ENCODE measurements at regions not wholly inside any gene's neighbourhood (a gene's known extent, or its start where the extent isn't known, plus 50 kb on each side); places are given as distances from the start of the nearest gene placed in this dataset.
A peak's percentile ranks its signal among the peaks of the same experiment; 100 is the strongest.

DNA sequence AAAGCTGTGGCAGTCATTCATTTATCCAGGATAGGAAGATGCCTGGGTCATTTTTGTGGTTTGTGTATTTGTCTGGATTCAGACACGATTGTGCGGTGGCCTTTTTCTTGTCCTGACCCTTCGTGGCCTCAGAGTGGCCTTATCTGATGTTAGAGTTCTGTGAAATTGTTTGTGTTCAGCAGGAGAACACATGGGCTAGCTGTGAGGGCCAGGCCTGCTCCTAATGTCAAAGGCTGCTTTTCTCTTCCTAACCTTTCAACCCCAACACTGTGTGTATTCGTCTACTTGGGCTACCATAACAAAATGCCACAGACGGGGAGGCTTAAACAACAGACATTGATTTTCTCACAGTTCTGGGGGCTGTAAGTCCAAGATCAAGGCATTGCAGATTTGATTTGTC lies 321.8 kb downstream of the CD83 start:
- no peaks in the 10 kb centered on the region for H3K9me2 ChIP-seq (replicated peaks; ENCODE audit: insufficient read depth)
- TF ChIP-seq EZH2phosphoT487 (IDR thresholded peaks at IDR 0.05; ENCODE audit: low read depth, severe bottlenecking, unreplicated experiment) = no peak
- TF ChIP-seq, protein P1, sequence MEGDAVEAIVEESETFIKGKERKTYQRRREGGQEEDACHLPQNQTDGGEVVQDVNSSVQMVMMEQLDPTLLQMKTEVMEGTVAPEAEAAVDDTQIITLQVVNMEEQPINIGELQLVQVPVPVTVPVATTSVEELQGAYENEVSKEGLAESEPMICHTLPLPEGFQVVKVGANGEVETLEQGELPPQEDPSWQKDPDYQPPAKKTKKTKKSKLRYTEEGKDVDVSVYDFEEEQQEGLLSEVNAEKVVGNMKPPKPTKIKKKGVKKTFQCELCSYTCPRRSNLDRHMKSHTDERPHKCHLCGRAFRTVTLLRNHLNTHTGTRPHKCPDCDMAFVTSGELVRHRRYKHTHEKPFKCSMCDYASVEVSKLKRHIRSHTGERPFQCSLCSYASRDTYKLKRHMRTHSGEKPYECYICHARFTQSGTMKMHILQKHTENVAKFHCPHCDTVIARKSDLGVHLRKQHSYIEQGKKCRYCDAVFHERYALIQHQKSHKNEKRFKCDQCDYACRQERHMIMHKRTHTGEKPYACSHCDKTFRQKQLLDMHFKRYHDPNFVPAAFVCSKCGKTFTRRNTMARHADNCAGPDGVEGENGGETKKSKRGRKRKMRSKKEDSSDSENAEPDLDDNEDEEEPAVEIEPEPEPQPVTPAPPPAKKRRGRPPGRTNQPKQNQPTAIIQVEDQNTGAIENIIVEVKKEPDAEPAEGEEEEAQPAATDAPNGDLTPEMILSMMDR (IDR thresholded peaks at IDR 0.05; ENCODE audit: poor library complexity) = no peak
- no peak for TF ChIP-seq EZH2 (IDR thresholded peaks at IDR 0.05; ENCODE audit: borderline replicate concordance)

DNA sequence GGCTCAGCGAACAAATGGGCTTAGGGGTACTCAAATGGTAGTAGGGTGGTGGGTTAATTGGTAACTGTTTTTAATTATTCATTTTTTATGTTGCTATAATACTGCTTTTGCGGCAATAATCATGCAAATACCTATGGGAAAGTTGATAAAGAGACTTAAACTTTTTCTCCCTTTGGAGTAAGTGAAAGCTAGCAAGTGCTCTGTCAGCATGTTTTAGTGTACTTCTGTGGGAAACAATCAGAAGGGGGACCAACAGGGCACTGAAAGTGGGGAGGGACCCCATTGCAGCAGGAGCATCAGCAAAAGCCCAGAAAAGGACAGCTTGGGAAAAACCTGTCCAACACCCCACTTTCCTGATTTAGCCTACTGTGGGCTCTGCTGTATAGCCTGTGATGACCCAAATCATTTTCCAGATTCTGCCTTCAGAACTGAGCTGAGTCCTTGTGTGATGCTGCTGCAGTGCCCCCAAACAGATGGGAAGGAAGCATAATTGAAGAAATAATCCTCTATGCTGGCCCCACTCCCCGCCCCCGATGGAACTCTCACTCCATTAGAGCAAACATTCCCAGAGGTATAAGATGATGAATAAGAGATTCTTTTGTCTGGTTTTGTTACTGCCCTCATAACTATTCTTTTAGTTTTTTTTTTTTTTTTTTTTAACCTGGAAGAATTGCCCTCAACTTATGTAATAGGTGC lies 322.8 kb downstream of the CD83 start:
- no peak for DNase-seq (ENCODE audit: low spot score)
- no peaks in the 10 kb centered on the region for H3K9me2 ChIP-seq (replicated peaks; ENCODE audit: insufficient read depth)
- H3K4me3 ChIP-seq = no peak overlapping the region
- no peak overlapping the region for H3K4me2 ChIP-seq
- peaks cover 8% of the 10 kb centered on the region for H3K4me1 ChIP-seq (ENCODE audit: insufficient read depth)
- H3K79me2 ChIP-seq = no peaks in the 10 kb centered on the region
- no peak overlapping the region for H2AFZ ChIP-seq
- no peaks in the 10 kb centered on the region for H3K36me3 ChIP-seq (replicated peaks; ENCODE audit: insufficient read depth, low read depth)
- TF ChIP-seq EZH2 (IDR thresholded peaks at IDR 0.05; ENCODE audit: borderline replicate concordance) (no peak), EZH2phosphoT487 (IDR thresholded peaks at IDR 0.05; ENCODE audit: low read depth, severe bottlenecking, unreplicated experiment) (no peak)
- TF ChIP-seq, protein P1 (IDR thresholded peaks at IDR 0.05; ENCODE audit: poor library complexity) = no peak
- WGBS (ENCODE audit: low lambda C conversion rate, missing lambda C conversion rate) = 77% methylated on average over 4 of the region's 4 CpGs
- no peaks in the 10 kb centered on the region for H4K20me1 ChIP-seq (ENCODE audit: insufficient read depth, poor library complexity, severe bottlenecking)
- H3K27me3 ChIP-seq = no peaks in the 10 kb centered on the region
- H3K9me3 ChIP-seq (ENCODE audit: low read depth) = no peaks in the 10 kb centered on the region
- no peak overlapping the region for H3K27ac ChIP-seq

More for the DNA sequence above, 321.8 kb downstream of the CD83 start:
- no peak overlapping the region for H3K27ac ChIP-seq
- peaks cover 8% of the 10 kb centered on the region for H3K4me1 ChIP-seq (ENCODE audit: insufficient read depth)
- H2AFZ ChIP-seq = no peak overlapping the region
- no peaks in the 10 kb centered on the region for H3K9me3 ChIP-seq (ENCODE audit: low read depth)
- H3K79me2 ChIP-seq = no peaks in the 10 kb centered on the region
- H4K20me1 ChIP-seq (ENCODE audit: insufficient read depth, poor library complexity, severe bottlenecking) = no peaks in the 10 kb centered on the region
- H3K4me2 ChIP-seq = no peak overlapping the region
- H3K4me3 ChIP-seq = no peak overlapping the region
- DNase-seq (ENCODE audit: low spot score) = no peak
- H3K36me3 ChIP-seq (replicated peaks; ENCODE audit: insufficient read depth, low read depth) = no peaks in the 10 kb centered on the region
- WGBS (ENCODE audit: low lambda C conversion rate, missing lambda C conversion rate) = 85% methylated on average over 5 of the region's 5 CpGs
- no peaks in the 10 kb centered on the region for H3K27me3 ChIP-seq

DNA sequence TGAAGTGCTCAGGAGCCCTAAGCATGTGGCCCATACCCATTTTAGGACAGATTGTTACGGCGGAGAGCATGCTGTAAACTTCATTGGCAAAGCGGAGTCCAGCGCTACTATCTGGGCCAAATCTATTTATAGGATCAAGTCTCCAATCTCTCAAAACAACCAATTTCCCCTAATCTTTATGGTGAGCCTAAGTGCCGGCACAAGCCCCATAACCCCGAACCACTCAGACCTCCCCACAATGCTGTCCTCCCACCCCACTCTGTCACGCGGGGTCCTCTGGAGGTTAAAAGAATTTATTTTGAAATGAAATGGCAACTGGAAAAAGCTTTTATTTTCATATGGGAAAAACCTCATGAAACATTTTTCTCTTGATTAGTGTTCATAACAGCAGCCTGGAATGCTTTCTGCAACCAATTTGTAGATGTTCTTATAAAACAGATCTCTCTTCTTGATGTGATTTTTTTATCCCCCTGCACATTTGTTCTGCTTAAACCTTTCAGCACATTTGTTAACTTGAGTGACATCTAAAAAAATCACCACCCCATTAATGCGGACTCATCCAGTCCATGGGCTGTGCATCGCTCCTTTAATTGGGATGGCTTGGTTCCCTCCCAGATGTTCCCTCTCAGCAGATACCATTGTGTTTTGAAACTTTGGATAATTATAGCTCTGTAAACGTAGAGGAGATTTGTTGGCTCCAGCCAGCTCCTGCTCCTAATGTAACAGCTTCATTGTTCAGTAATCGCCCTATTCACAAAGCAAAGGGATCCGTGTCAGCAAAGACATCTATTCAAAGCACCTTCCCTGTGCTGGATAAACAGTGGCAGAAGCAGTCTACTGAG lies 323.6 kb downstream of the CD83 start:
- H3K9me2 ChIP-seq (replicated peaks; ENCODE audit: insufficient read depth) = no peaks in the 10 kb centered on the region
- no peak overlapping the region for H3K27ac ChIP-seq
- no peak for DNase-seq (ENCODE audit: low spot score)
- peaks cover 8% of the 10 kb centered on the region for H3K4me1 ChIP-seq (ENCODE audit: insufficient read depth)
- H3K27me3 ChIP-seq = no peaks in the 10 kb centered on the region
- peak overlapping the region; percentile 3 for H3K4me2 ChIP-seq
- no peaks in the 10 kb centered on the region for H3K9me3 ChIP-seq (ENCODE audit: low read depth)
- H3K79me2 ChIP-seq = no peaks in the 10 kb centered on the region
- H3K36me3 ChIP-seq (replicated peaks; ENCODE audit: insufficient read depth, low read depth) = no peaks in the 10 kb centered on the region
- H3K4me3 ChIP-seq = no peak overlapping the region
- H4K20me1 ChIP-seq (ENCODE audit: insufficient read depth, poor library complexity, severe bottlenecking) = no peaks in the 10 kb centered on the region
- WGBS (ENCODE audit: low lambda C conversion rate, missing lambda C conversion rate) = 42% methylated on average over 13 of the region's 13 CpGs
- TF ChIP-seq EZH2phosphoT487 (IDR thresholded peaks at IDR 0.05; ENCODE audit: low read depth, severe bottlenecking, unreplicated experiment) = no peak
- no peak for TF ChIP-seq EZH2 (IDR thresholded peaks at IDR 0.05; ENCODE audit: borderline replicate concordance)
- TF ChIP-seq, protein P1 (IDR thresholded peaks at IDR 0.05; ENCODE audit: poor library complexity) = no peak
- H2AFZ ChIP-seq = no peak overlapping the region
